Activated T-helper 17 cell treated with anti-CD3 and anti-CD28 coated beads, Interleukin-2, amount 50 U/mL, for 72 hours (primary cell): ENCODE measurements at regions not wholly inside any gene's neighbourhood (a gene's known extent, or its start where the extent isn't known, plus 50 kb on each side); places are given as distances from the start of the nearest gene placed in this dataset.

Source experiments
- ATAC-seq: fragments of 150-1000 bp; cut with Tn5 transposase; replicated peaks from 2 replicates; pipeline ENCODE4 v1.10.0; 2021; ENCODE audit warnings: mild to moderate bottlenecking, moderate library complexity
- H3K27ac Mint-ChIP-seq: one replicate; pipeline ENCODE4 v1.8.0; 2022; ENCODE audit warnings: mixed read lengths
- H3K27me3 Mint-ChIP-seq: one replicate; pipeline ENCODE4 v1.8.0; 2022; ENCODE audit warnings: mixed read lengths
- H3K36me3 Mint-ChIP-seq: one replicate; pipeline ENCODE4 v1.8.0; 2022; ENCODE audit warnings: low read depth, mild to moderate bottlenecking, mixed read lengths
- H3K4me1 Mint-ChIP-seq: one replicate; pipeline ENCODE4 v1.8.0; 2022; ENCODE audit warnings: mixed read lengths
- H3K4me3 Mint-ChIP-seq: one replicate; pipeline ENCODE4 v1.8.0; 2022; ENCODE audit warnings: mild to moderate bottlenecking, mixed read lengths
- H3K9me3 Mint-ChIP-seq: one replicate; pipeline ENCODE4 v1.8.0; 2022; ENCODE audit warnings: mixed read lengths

DNA sequence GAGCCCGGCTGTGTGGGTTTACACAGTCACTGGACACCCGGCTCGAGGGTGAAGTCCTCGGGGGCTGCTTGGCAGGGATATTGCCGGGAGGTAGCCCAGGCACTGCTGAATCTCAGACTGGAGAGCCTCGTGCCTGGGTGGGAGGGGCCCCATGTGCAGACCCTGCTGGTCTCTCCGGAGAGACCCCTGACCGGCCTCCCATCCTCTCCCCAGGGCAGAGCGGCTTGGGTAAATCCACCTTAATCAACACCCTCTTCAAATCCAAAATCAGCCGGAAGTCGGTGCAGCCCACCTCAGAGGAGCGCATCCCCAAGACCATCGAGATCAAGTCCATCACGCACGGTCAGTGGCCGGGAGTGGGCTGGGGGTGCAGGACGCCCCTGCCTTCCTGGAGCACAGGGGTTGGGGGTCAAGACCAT lies 346.5 kb downstream of the SEC14L1 start:
- H3K4me3 Mint-ChIP-seq = no peak overlapping the region
- peaks cover 60% of the 10 kb centered on the region for H3K36me3 Mint-ChIP-seq
- peaks cover 6% of the 10 kb centered on the region for H3K4me1 Mint-ChIP-seq
- H3K27ac Mint-ChIP-seq = no peak overlapping the region
- ATAC-seq = no peak
- no peaks in the 10 kb centered on the region for H3K27me3 Mint-ChIP-seq
- no peaks in the 10 kb centered on the region for H3K9me3 Mint-ChIP-seq

DNA sequence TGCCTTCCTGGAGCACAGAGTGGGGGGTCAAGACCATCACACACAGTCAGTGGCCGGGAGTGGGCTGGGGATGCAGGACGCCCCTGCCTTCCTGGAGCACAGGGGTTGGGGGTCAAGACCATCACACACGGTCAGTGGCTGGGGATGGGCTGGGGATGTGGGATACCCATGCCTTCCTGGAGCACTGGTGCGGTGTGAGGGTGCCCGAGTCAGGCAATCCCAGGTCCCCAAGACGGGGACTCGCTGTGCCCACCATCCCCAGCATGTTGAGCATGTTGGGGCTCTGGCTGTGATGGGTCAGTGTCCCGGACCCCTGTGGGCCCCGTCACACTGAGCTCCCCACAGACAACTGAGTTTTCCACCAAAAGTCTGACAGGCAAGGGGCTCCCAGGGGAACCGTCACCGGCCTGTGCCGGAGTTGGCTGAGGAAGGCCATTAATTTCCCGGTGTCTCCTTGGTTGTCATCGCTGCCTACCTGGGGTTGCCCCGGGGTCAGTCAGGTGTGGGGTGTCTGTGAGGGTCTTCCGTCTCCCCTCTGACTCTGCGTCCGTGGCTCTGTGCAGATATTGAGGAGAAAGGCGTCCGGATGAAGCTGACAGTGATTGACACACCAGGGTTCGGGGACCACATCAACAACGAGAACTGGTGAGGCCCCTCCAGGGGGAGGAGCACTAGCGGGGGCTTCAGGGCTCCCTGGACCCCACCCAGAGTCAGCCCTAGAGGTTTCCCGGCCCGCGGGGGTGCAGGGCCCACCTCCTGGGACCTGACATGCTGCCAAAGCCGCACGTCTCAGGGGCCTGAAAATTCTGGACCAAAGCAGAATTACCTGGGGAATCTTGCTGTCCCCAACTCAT lies 347.1 kb downstream of the SEC14L1 start:
- Mint-ChIP-seq H3K27me3 (no peaks in the 10 kb centered on the region), H3K27ac (no peak overlapping the region), H3K4me1 (peaks cover 6% of the 10 kb centered on the region), H3K9me3 (no peaks in the 10 kb centered on the region), H3K4me3 (no peak overlapping the region), H3K36me3 (peaks cover 67% of the 10 kb centered on the region)
- no peak for ATAC-seq

DNA sequence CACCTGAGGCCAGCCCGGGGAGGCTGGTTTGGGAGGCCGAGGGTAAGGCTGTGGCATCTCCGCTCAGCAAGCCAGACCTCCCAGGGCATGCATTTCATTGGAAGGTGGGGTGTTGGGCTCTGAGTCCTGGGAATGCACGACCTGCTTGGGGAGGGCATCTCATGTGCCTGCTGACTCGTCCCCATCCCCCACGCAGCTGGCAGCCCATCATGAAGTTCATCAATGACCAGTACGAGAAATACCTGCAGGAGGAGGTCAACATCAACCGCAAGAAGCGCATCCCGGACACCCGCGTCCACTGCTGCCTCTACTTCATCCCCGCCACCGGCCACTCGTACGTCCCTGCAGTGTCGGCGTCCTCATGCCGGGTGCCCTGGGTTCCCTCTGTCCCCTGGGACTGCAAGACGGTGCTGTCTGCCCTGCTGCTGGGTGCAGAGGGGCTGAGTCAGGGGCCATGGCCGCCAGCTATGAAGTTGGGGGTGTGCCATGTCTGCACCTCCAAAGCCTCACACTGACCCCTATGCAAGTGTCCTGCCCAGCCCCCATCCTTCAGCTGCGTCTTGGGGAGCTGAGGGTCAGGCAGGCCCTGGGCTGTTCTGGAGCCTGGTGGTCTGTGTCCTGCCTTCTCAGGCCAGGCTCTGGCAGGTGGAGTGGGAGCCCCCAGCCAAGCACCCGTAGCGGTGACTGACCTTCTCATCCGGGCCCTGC lies 347.9 kb downstream of the SEC14L1 start:
- ATAC-seq = no peak
- peaks cover 75% of the 10 kb centered on the region for H3K36me3 Mint-ChIP-seq
- no peaks in the 10 kb centered on the region for H3K27me3 Mint-ChIP-seq
- H3K4me1 Mint-ChIP-seq = peaks cover 6% of the 10 kb centered on the region
- no peak overlapping the region for H3K4me3 Mint-ChIP-seq
- H3K27ac Mint-ChIP-seq = no peak overlapping the region
- no peaks in the 10 kb centered on the region for H3K9me3 Mint-ChIP-seq

DNA sequence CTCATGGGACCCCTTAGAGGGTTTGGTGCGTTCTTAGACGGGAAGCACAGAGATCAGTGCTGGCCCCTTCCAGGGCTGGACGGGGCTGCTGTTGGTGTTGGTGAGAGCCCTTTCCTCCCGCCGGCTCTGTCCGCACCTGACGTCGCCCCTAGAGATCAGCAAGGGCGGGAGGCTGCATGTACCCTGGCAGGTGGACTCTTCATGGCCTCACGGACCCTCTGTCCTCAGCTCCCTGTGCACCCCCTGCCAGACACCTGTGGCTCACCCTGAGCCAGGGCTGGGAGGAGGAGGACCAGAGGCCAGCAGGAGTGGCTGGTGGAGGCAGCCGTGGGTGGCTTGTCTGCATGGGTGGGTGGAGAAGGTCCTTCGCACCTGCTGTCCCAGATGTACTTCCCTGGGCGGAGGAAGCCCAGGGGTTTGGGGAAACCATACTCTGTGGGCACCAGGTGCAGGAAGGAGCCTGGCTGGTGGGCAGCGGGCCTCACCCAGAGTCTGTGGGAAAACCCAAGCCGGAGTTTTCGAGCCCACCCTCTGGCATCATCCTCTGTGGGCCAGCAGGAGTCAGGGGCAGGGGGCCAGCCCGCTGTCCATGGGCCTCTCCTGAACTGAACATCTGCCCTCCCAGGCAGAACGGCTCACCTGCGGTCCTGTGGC lies 348.6 kb downstream of the SEC14L1 start:
- Mint-ChIP-seq H3K36me3 (peaks cover 81% of the 10 kb centered on the region), H3K4me3 (no peak overlapping the region), H3K27me3 (no peaks in the 10 kb centered on the region), H3K9me3 (no peaks in the 10 kb centered on the region), H3K4me1 (peaks cover 6% of the 10 kb centered on the region), H3K27ac (no peak overlapping the region)
- ATAC-seq = no peak

DNA sequence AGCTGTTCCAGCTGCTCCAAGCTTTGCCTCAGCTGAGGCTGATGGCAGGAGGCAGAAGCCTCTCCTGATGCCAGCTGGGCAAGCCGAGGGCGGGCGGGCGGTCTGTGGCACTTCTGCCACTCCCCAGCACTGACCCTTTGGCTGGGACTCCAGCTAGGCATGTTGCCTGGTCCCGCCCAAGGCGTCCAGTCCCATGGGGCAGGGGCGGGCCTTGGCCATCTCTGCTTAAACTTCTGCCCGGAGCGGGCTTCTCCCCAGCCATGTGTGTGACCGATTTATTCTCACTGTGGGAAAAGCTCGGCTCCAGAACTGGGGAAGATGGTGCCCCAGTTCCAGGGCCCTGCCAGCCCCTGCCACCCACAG lies 349.1 kb downstream of the SEC14L1 start:
- H3K27ac Mint-ChIP-seq = no peak overlapping the region
- H3K27me3 Mint-ChIP-seq = no peaks in the 10 kb centered on the region
- no peak overlapping the region for H3K4me3 Mint-ChIP-seq
- peaks cover 6% of the 10 kb centered on the region for H3K4me1 Mint-ChIP-seq
- H3K36me3 Mint-ChIP-seq = peaks cover 86% of the 10 kb centered on the region
- no peak for ATAC-seq
- no peaks in the 10 kb centered on the region for H3K9me3 Mint-ChIP-seq

DNA sequence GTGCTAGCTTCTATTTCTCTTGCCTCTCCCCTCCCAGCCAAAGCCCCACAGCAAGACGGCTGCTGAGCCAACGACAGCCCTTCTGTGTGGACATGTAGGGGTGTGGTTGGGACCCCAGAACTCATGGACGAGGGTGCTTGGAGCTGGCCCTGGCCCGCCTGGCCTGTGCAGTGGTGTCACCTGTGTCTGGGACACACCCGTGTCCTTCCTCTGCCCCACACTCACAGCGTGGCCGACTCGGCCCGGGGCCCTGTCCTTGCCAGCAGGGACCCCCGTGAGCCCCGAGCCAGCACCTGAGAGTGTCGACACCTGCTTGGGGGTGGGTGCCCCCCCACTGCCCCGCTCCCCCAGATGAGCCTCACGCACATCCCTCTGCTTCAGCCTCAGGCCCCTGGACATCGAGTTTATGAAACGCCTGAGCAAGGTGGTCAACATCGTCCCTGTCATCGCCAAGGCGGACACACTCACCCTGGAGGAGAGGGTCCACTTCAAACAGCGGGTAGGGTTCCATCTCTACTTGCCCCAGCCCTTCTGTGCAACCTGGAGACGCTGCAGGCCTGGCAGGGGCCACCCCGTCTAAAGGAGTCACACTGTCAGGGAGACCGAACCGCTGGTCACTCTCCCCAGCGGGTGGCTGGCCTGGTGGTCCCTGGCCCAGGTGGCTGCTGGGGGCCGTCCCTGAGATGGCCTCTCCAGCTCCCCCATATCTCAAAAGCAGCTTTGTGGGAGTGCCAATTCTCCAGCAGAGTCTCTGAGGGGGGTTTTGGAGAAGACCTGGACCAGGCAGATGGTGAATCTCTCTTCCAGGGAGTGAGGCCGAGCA lies 349.8 kb downstream of the SEC14L1 start:
- no peaks in the 10 kb centered on the region for H3K9me3 Mint-ChIP-seq
- peaks cover 6% of the 10 kb centered on the region for H3K4me1 Mint-ChIP-seq
- H3K36me3 Mint-ChIP-seq = peaks cover 93% of the 10 kb centered on the region
- H3K27me3 Mint-ChIP-seq = no peaks in the 10 kb centered on the region
- ATAC-seq = no peak
- H3K27ac Mint-ChIP-seq = no peak overlapping the region
- H3K4me3 Mint-ChIP-seq = no peak overlapping the region

DNA sequence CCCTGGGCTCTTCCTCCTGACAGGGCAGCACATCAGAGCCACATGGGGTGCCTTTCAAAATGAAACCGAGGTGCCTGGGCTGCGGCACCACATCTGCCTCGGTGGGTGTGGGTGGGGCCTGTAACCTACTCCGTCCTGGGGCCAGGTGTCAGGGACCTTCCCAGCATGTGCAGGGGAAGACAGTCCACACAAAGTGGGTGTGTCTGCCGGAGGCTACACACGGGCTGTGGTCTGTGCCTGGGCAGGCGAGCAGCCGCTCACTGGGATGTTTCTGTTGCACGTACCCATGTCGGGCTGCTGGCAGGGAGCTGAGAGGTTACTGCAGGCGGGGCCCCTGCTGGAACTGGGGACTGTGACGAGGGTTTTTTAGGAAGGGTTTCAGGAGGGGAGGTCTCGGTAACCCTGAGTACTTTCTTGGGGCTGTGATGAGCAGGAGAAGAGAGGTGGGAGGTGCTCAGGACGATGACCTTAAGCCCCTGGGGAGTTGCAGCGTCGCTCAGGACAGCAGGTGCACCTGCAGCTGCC lies 351.2 kb downstream of the SEC14L1 start:
- Mint-ChIP-seq H3K9me3 (no peaks in the 10 kb centered on the region), H3K4me3 (no peak overlapping the region), H3K27ac (peak overlapping the region; percentile 83), H3K36me3 (peaks cover 93% of the 10 kb centered on the region), H3K4me1 (no peaks in the 10 kb centered on the region), H3K27me3 (no peaks in the 10 kb centered on the region)
- ATAC-seq = peak; percentile 25

DNA sequence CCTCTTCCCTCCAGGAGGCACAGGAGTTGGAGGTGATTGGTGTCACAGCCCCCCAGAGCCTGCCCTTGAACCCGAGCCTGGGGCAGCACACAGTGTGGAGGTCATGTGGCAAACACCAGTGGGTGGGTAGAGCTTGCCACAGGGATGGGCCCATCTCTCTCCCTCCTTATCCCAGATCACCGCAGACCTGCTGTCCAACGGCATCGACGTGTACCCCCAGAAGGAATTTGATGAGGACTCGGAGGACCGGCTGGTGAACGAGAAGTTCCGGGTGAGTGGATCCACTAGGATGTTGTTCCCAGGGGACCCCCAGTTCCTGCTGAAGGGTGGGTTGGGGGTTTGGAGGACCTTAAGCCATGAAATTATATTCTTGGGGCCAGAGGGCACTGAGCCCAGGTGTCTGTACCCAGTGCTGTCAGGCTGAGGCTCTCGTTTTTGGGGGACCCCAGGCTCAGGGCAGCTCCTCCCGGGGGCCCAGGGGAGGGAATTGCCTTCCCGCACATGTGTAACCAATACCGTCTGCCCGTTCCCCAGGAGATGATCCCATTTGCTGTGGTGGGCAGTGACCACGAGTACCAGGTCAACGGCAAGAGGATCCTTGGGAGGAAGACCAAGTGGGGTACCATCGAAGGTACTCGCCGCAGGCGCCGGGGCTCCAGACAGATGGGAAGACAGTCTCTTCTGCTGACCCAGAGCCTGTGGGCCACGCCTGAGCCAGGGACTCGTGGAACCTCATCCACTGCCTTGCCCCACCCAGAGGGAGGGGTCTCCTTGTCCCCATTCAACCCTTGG lies 351.9 kb downstream of the SEC14L1 start:
- Mint-ChIP-seq H3K9me3 (no peaks in the 10 kb centered on the region), H3K4me1 (no peaks in the 10 kb centered on the region), H3K27ac (peak overlapping the region; percentile 83), H3K27me3 (no peaks in the 10 kb centered on the region), H3K4me3 (no peak overlapping the region), H3K36me3 (peaks cover 93% of the 10 kb centered on the region)
- ATAC-seq = no peak

DNA sequence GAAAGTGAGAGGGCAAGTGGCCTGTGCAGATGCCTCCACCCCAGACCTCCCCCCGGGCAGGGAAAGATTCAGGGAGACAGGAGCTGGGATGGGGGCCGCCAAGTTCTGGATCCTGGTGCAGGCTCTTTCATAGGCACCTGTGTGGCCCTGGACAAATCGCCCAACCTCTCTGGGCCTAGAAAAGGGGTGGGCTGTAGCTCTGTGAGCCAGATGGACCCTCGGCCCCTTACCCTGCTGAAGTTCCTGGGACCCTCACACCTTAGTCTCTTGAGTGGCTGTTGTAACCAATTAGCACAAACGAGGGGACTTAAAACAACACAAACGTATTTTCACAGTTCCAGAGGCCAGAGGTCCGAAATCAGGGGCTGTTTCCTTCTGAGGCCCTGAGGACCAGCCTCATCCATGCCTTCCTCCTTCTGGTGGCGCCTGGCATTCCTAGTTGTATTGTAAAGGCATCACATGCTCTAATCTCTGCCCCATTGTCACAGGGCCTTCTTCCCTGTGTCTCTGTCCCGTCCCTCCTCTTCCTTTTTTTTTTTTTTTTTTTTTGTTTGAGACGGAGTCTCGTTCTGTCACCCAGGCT lies 352.6 kb downstream of the SEC14L1 start:
- Mint-ChIP-seq H3K27ac (peak overlapping the region; percentile 30), H3K4me1 (no peaks in the 10 kb centered on the region), H3K36me3 (peaks cover 90% of the 10 kb centered on the region), H3K9me3 (no peaks in the 10 kb centered on the region), H3K27me3 (no peaks in the 10 kb centered on the region), H3K4me3 (no peak overlapping the region)
- no peak for ATAC-seq

DNA sequence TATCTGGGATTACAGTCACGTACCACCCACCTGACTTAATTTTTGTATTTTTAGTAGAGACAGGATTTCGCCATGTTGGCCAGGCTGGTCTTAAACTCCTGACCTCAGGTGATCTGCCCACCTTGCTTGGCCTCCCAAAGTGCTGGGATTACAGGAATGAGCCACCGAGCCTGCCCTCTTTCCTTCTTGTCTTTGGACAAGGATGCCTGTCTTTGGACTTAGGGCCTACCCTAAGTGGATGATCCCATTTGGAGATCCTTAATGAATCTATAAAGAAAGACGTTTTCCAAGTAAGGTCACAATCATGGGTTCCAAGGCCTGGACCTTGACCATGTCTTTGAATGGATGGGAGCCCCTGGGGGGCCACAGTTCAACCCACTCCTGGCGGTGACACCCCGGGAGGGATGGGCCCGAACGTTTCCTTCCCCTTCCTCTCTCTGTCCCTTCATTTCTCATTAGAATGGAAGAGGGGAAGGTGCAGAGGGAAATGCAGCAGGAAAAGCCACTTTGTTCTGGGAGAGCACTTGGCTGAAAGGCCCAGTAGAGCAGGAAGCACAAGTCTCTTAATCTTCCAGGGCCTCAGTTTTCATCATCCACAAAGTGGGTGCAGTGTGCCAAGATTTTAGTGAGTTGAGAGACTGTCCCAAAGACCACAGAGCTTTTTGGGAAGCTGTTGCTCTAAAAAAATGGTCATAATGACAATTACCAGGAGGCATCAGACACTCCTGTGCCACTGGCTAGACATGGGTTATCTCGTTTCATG lies 353.3 kb downstream of the SEC14L1 start:
- H3K4me1 Mint-ChIP-seq = no peaks in the 10 kb centered on the region
- H3K4me3 Mint-ChIP-seq = no peak overlapping the region
- H3K27ac Mint-ChIP-seq = peak overlapping the region; percentile 30
- H3K36me3 Mint-ChIP-seq = peaks cover 90% of the 10 kb centered on the region
- ATAC-seq = no peak
- H3K9me3 Mint-ChIP-seq = no peaks in the 10 kb centered on the region
- no peaks in the 10 kb centered on the region for H3K27me3 Mint-ChIP-seq

DNA sequence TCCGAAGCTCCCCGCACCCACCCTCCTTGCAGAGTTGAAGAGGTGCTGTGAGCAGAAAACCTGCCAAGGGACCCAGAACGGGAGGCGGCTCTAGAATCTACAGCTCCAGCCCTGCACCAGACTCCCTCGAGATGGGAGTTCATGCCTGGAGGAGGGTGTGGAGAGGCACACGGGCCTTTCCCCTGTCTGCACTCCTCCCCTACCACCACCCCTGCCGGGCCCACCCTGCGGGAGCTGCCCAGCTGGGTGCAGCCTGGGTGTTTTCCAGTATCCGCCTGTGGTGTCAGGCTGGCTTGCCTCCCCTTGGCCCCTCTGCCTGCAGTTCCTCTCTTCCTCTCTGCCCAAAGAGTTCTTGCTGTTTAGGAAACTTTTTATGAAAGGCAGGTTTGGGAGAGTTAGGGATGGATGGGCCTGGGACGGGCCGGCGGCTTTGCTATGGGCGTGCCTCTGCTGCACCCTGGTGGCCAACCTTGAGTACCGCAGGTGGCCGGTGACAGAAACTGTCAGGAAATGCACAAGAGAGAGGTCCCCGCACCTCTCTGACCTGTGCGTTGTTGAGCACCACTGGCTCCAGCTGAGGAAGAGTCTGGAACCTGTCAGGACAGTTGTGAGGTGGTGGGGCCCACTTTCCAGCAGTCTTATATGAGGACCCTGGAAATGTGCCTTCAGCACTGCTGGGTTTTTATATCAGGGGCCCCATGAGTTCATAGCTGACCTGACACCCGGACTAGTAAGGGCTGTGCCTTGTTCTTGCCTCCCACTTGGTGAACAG lies 354.1 kb downstream of the SEC14L1 start:
- Mint-ChIP-seq H3K27me3 (no peaks in the 10 kb centered on the region), H3K9me3 (no peaks in the 10 kb centered on the region), H3K36me3 (peaks cover 90% of the 10 kb centered on the region), H3K4me1 (no peaks in the 10 kb centered on the region), H3K27ac (peak overlapping the region; percentile 75), H3K4me3 (no peak overlapping the region)
- peak; percentile 78 for ATAC-seq

DNA sequence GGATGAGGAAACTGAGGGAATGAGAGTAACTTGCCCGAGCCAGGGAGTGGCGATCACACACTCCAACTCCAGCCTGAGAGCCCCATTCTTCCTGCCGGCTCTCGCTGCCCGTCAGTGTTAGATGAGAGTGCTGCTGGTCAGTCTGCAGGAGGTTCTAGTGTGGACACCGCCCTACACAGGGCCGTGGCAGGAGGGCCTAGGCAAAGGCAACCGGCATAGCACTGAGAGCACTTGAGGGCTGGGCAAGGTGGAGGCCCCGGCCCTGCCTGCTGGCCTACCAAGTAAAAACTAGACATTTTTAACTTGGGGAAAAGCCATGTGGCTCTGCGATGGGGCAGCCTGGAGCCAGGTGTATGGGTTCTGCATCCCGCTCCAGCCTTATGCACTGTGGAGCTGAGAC lies 354.8 kb downstream of the SEC14L1 start:
- Mint-ChIP-seq H3K4me3 (no peak overlapping the region), H3K4me1 (no peaks in the 10 kb centered on the region), H3K27me3 (no peaks in the 10 kb centered on the region), H3K27ac (no peak overlapping the region), H3K36me3 (peaks cover 90% of the 10 kb centered on the region), H3K9me3 (no peaks in the 10 kb centered on the region)
- no peak for ATAC-seq
